Sigmoid colon (tissue), 6 donors: ENCODE measurements at regions not wholly inside any gene's neighbourhood (a gene's known extent, or its start where the extent isn't known, plus 50 kb on each side); places are given as distances from the start of the nearest gene placed in this dataset.
"Not testable (repeated sequence)": the region's sequence is repeated elsewhere in the genome, so short reads cannot be mapped to it uniquely, and the experiment has no call there.

Experiments
- DNase-seq: peaks from one replicate; pipeline ENCODE4 v3.0.0-alpha.2; 2019
- H3K27ac ChIP-seq, 4 donors: fragments of 200-600 bp; sonication (generic); one replicate each; pipeline ENCODE4 v1.5.1; 2016 to 2019; ENCODE audit warnings: mild to moderate bottlenecking in 1 of 4
- H3K27me3 ChIP-seq, 3 donors: fragments of 200-600 bp; sonication (generic); one replicate each; pipeline ENCODE4 v1.5.1; 2019; ENCODE audit warnings: mild to moderate bottlenecking in 1 of 3
- H3K36me3 ChIP-seq, 4 donors: fragments of 200-600 bp; sonication (generic); one replicate each; pipeline ENCODE4 v1.5.1; 2016 to 2019
- H3K4me1 ChIP-seq, 4 donors: fragments of 200-600 bp; sonication (generic); one replicate each; pipeline ENCODE4 v1.5.1; 2017 to 2019
- H3K4me3 ChIP-seq, 4 donors: fragments of 200-600 bp; sonication (generic); one replicate each; pipeline ENCODE4 v1.5.1; 2017 to 2019; ENCODE audit warnings: mild to moderate bottlenecking in 2 of 4, moderate library complexity in 1 of 4
- H3K9me3 ChIP-seq, 4 donors: fragments of 200-600 bp in 3 of 4; sonication (generic) in 3 of 4; one replicate each; pipeline versions ENCODE4 v1.5.1 to v1.6.1; 2013 to 2019
- EP300 ChIP-seq, 4 donors: sonication (generic); formaldehyde crosslinking; IDR thresholded peaks; one replicate each; pipeline ENCODE4 v1.6.1; 2017; ENCODE audit warnings: antibody characterized with exemption in 4 of 4
- POLR2A ChIP-seq, 2 donors: fragments of 450-650 bp; IDR thresholded peaks; one replicate each; pipeline ENCODE4 v1.6.1; 2016; ENCODE audit warnings: antibody characterized with exemption in 2 of 2, mild to moderate bottlenecking in 2 of 2, moderate library complexity in 2 of 2
- POLR2AphosphoS5 ChIP-seq, 4 donors: sonication (generic); formaldehyde crosslinking; IDR thresholded peaks; one replicate each; pipeline ENCODE4 v1.6.1; 2017; ENCODE audit warnings: antibody characterized with exemption in 4 of 4
- WGBS, 2 donors: extraction: QIAGEN DNeasy Blood & Tissue Kit; methylation state at CpG; one replicate each; pipeline ENCODE4 v1.1.7; 2013; 5-methylcytosine and 5-hydroxymethylcytosine counted together
- intact Hi-C: fragments of 100-400 bp; cut with DNase I; formaldehyde crosslinking; loops from one replicate; pipeline ENCODE4 v1.15.1; 2023
- TF ChIP-seq, protein P1 (sequence below), 4 experiments: fragments of 450-650 bp in 3 of 4; fragments of 200-600 bp in 1 of 4; IDR thresholded peaks; one replicate each; pipeline ENCODE4 v1.5.1; 2016 to 2019; ENCODE audit warnings: antibody characterized with exemption in 4 of 4, mild to moderate bottlenecking in 3 of 4, moderate library complexity in 2 of 4
- donor health status: healthy with polysubstance abuse.
- donor health status: healthy.

DNA sequence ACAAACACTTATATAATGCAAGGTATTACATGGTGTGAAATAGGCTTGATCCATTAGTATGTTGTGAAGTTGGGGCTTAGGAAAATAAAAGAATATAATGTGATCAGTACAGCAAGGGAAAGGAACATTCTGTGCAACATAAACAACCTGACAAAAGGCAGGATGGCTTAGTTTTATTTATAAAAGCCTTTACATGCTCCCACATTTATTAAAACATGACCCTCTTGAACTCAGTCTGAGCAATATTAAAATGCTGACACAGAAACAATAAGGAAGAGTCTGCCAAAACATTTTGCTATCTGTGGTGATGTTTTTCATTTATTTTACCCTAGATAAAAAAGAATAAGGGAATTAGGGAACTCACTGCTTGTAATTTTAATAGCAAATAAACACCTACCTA, 519.7 kb downstream of the PCDH7 start:
- Histone ChIP-seq H3K4me3 (no peak overlapping the region), H3K9me3 (peaks cover 0 to 1% (median 0%) of the 10 kb centered on the region in 4 donors), H3K36me3 (no peaks in the 10 kb centered on the region), H3K4me1 (peaks cover 0 to 7% (median 2%) of the 10 kb centered on the region in 4 donors), H3K27me3 (no peaks in the 10 kb centered on the region), H3K27ac (no peak overlapping the region)
- TF ChIP-seq POLR2AphosphoS5 (IDR thresholded peaks at IDR 0.05) (no peak), POLR2A (IDR thresholded peaks at IDR 0.05) (no peak), EP300 (IDR thresholded peaks at IDR 0.05) (no peak)
- TF ChIP-seq, protein P1, sequence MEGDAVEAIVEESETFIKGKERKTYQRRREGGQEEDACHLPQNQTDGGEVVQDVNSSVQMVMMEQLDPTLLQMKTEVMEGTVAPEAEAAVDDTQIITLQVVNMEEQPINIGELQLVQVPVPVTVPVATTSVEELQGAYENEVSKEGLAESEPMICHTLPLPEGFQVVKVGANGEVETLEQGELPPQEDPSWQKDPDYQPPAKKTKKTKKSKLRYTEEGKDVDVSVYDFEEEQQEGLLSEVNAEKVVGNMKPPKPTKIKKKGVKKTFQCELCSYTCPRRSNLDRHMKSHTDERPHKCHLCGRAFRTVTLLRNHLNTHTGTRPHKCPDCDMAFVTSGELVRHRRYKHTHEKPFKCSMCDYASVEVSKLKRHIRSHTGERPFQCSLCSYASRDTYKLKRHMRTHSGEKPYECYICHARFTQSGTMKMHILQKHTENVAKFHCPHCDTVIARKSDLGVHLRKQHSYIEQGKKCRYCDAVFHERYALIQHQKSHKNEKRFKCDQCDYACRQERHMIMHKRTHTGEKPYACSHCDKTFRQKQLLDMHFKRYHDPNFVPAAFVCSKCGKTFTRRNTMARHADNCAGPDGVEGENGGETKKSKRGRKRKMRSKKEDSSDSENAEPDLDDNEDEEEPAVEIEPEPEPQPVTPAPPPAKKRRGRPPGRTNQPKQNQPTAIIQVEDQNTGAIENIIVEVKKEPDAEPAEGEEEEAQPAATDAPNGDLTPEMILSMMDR (IDR thresholded peaks at IDR 0.05), result no peak
- DNase-seq, result no peak
- intact Hi-C loops, result no loop called here

DNA sequence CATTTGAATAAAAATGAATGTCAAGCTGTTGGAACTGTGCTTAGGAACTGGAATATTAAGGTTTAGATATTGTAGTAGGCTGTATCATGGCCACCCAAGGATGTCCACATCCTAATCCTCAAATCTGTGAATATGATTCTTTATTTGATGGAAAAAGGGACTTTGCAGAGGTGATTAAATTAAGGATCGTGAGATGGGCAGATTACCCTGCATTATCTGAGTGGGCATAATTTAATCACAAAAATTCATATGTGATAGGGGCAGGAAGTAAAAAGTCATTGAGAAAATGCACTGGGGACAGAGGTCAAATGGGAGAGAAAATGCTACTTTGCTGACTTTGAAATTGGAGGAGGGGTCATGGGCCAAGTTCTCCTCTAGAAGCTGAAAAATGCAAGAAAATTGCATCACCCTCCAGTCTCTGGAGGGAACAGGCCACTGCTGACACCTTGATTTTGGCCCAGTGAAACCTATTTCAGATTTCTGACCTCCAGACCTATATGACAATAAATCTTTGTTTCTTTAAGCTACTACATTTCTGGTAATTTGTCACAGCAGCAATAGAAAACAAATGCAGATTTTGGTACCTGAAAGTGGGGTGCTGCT, 521.4 kb downstream of the PCDH7 start:
- H3K36me3 ChIP-seq, result no peaks in the 10 kb centered on the region
- DNase-seq, result no peak
- peaks cover 0 to 7% (median 2%) of the 10 kb centered on the region in 4 donors for H3K4me1 ChIP-seq
- intact Hi-C loops, result no loop called here
- H3K4me3 ChIP-seq, result no peak overlapping the region
- H3K27ac ChIP-seq, result no peak overlapping the region
- no peak for TF ChIP-seq POLR2A (IDR thresholded peaks at IDR 0.05)
- peaks cover 0 to 1% (median 0%) of the 10 kb centered on the region in 4 donors for H3K9me3 ChIP-seq
- WGBS, 2 donors, result 90 to 94% methylated on average over 1 of the region's 1 CpG
- H3K27me3 ChIP-seq, result no peaks in the 10 kb centered on the region

DNA sequence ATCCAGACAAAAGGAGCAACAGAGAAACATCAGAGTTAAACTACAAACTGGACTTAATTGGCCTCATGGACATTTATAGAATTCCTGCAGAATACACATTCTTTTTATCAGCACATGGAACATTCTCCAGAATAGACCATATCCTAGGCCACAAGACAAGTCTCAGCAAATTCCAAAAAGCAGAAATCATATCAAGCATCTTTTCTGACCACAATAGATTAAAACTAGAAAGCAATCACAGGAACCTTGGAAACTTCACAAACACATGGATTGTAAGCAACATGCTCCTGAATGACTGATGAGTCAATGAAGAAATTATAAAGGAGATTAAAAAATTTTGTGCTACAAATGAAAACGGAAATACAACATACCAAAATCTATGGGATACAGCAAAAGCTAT, 526.7 kb downstream of the PCDH7 start:
- WGBS, 2 donors, result 76% methylated on average over 1 of the region's 1 CpG
- intact Hi-C loops, result no loop called here
- no peak for TF ChIP-seq POLR2A (IDR thresholded peaks at IDR 0.05)
- TF ChIP-seq EP300 (IDR thresholded peaks at IDR 0.05), result no peak
- no peak for TF ChIP-seq POLR2AphosphoS5 (IDR thresholded peaks at IDR 0.05)
- TF ChIP-seq, protein P1 (IDR thresholded peaks at IDR 0.05), result no peak
- H3K4me1 ChIP-seq, result no peaks in the 10 kb centered on the region
- no peak overlapping the region for H3K4me3 ChIP-seq
- H3K27ac ChIP-seq, result no peak overlapping the region
- no peaks in the 10 kb centered on the region for H3K27me3 ChIP-seq
- no peaks in the 10 kb centered on the region for H3K36me3 ChIP-seq
- no peak for DNase-seq
- H3K9me3 ChIP-seq, result no peaks in the 10 kb centered on the region

- TF ChIP-seq, protein P1 (IDR thresholded peaks at IDR 0.05), result no peak
- no peak for TF ChIP-seq POLR2A (IDR thresholded peaks at IDR 0.05)
- no peak for TF ChIP-seq POLR2AphosphoS5 (IDR thresholded peaks at IDR 0.05)
- TF ChIP-seq EP300 (IDR thresholded peaks at IDR 0.05), result no peak
- Histone ChIP-seq H3K4me1 (no peaks in the 10 kb centered on the region), H3K9me3 (no peaks in the 10 kb centered on the region), H3K27ac (no peak overlapping the region), H3K36me3 (no peaks in the 10 kb centered on the region), H3K4me3 (no peak overlapping the region), H3K27me3 (no peaks in the 10 kb centered on the region)
- DNase-seq, result no peak
- 95 to 96% methylated on average over 15 of the region's 15 CpGs for WGBS, 2 donors
- intact Hi-C loops, result no loop called here
Observed at GRCh38 chr4:31259119-31259518, 539.0 kb downstream of the PCDH7 start.

DNA sequence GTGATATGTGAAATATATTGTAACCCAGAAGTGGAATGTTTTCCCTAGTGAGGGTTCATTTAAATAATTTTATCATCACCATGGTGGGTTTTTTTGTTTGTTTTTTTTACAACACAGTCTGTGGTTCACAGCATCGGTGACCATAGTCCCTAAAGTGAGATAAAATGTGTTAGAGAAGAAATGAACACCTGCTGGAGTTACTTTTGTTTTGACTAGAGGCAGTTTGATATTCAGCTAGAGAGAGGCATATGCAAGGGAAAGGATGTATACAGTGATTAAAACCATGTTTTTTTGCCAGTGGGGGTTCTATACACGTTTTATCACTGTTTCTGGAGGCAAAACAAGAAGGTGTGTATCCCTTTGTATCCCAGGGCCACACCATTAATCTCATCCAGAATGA, 541.5 kb downstream of the PCDH7 start:
- no peaks in the 10 kb centered on the region for H3K27me3 ChIP-seq
- H3K9me3 ChIP-seq, result no peaks in the 10 kb centered on the region
- DNase-seq, result no peak
- no peak overlapping the region for H3K27ac ChIP-seq
- no peak overlapping the region for H3K4me3 ChIP-seq
- WGBS, 2 donors, result 10 to 38% methylated on average over 2 of the region's 2 CpGs
- no peaks in the 10 kb centered on the region for H3K4me1 ChIP-seq
- no peak for TF ChIP-seq POLR2A (IDR thresholded peaks at IDR 0.05)
- TF ChIP-seq EP300 (IDR thresholded peaks at IDR 0.05), result no peak
- TF ChIP-seq POLR2AphosphoS5 (IDR thresholded peaks at IDR 0.05), result no peak
- TF ChIP-seq, protein P1 (IDR thresholded peaks at IDR 0.05), result no peak
- H3K36me3 ChIP-seq, result no peaks in the 10 kb centered on the region
- intact Hi-C loops, result no loop called here

- H3K27me3 ChIP-seq, H3K9me3 ChIP-seq, DNase-seq, H3K36me3 ChIP-seq, H3K4me1 ChIP-seq, H3K4me3 ChIP-seq, intact Hi-C loops, H3K27ac ChIP-seq: not testable (repeated sequence)
- 94 to 96% methylated on average over 4 of the region's 4 CpGs for WGBS, 2 donors
Observed at GRCh38 chr4:31266094-31266493, 545.9 kb downstream of the PCDH7 start.
